Keratinocyte (primary cell): ENCODE measurements at regions not wholly inside any gene's neighbourhood (a gene's known extent, or its start where the extent isn't known, plus 50 kb on each side); places are given as distances from the start of the nearest gene placed in this dataset.

Experiments
- DNase-seq: peaks from one replicate; pipeline ENCODE4 v3.0.0-alpha.2; 2011; ENCODE audit warnings: low read depth, missing footprints, low spot score
- FAIRE-seq: peaks from 2 replicates; lab custom pipeline; 2011; peaks lifted over from hg19 to GRCh38; lab: Jason Lieb, UNC
- H2AFZ ChIP-seq: 2 replicates; pipeline ENCODE4 v1.6.0; 2012; ENCODE audit warnings: low read length, control low read depth, inconsistent platforms; ENCODE audit not compliant: control insufficient read depth
- H3K27ac ChIP-seq: 2 replicates; pipeline ENCODE4 v1.5.1; 2011; ENCODE audit warnings: low read length; ENCODE audit not compliant: control insufficient read depth, insufficient read depth
- H3K27me3 ChIP-seq: 3 replicates; pipeline ENCODE4 v1.6.0; 2011; ENCODE audit warnings: low read length; ENCODE audit not compliant: control insufficient read depth, insufficient read depth; ENCODE audit errors: extremely low read depth
- H3K36me3 ChIP-seq, 2 experiments: 2 replicates in 1 of 2; 3 replicates in 1 of 2; pipeline ENCODE4 v1.5.1; 2011; ENCODE audit warnings: low read length in 2 of 2, mild to moderate bottlenecking in 1 of 2; ENCODE audit not compliant: control insufficient read depth in 2 of 2, insufficient read depth in 2 of 2; ENCODE audit errors: extremely low read depth in 1 of 2
- H3K4me1 ChIP-seq: 3 replicates; pipeline ENCODE4 v1.5.1; 2011; ENCODE audit warnings: low read length; ENCODE audit not compliant: control insufficient read depth, insufficient read depth; ENCODE audit errors: extremely low read depth
- H3K4me2 ChIP-seq: 3 replicates; pipeline ENCODE4 v1.6.0; 2011; ENCODE audit warnings: low read depth, low read length; ENCODE audit not compliant: control insufficient read depth, insufficient read depth; ENCODE audit errors: extremely low read depth
- H3K4me3 ChIP-seq, 3 experiments: fragments of 200-600 bp in 1 of 3; sonication (generic) in 1 of 3; 2 replicates in 2 of 3; 3 replicates in 1 of 3; pipeline ENCODE4 v1.5.1; 2011 to 2016; ENCODE audit warnings: low read length in 3 of 3, mild to moderate bottlenecking in 3 of 3, control low read depth in 2 of 3, inconsistent platforms in 1 of 3, low read depth in 1 of 3, mixed read lengths in 1 of 3, mixed run types in 1 of 3, moderate library complexity in 1 of 3; ENCODE audit not compliant: control insufficient read depth in 2 of 3, insufficient read depth in 2 of 3; ENCODE audit errors: extremely low read depth in 1 of 3
- H3K79me2 ChIP-seq: 2 replicates; pipeline ENCODE4 v1.6.0; 2012; ENCODE audit warnings: low read length; ENCODE audit not compliant: control insufficient read depth, insufficient read depth
- H3K9ac ChIP-seq: 3 replicates; pipeline ENCODE4 v1.6.0; 2011; ENCODE audit warnings: low read length; ENCODE audit not compliant: control insufficient read depth, insufficient read depth; ENCODE audit errors: extremely low read depth
- H3K9me1 ChIP-seq: 3 replicates; pipeline ENCODE4 v1.6.0; 2011; ENCODE audit warnings: low read length; ENCODE audit not compliant: control insufficient read depth, insufficient read depth; ENCODE audit errors: extremely low read depth
- H3K9me3 ChIP-seq: 2 replicates; pipeline ENCODE4 v1.5.1; 2012; ENCODE audit warnings: low read depth, low read length; ENCODE audit not compliant: control insufficient read depth
- H4K20me1 ChIP-seq: 3 replicates; pipeline ENCODE4 v1.6.0; 2011; ENCODE audit warnings: low read length; ENCODE audit not compliant: control insufficient read depth, insufficient read depth; ENCODE audit errors: extremely low read depth
- EZH2 ChIP-seq: IDR thresholded peaks from one replicate; pipeline ENCODE4 v1.6.1; 2012; ENCODE audit warnings: inconsistent platforms, mild to moderate bottlenecking, low read length, moderate library complexity
- dilution Hi-C: fragments of 300-500 bp; cut with MboI; formaldehyde crosslinking; loops from one replicate; pipeline ENCODE4 v1.7.0; 2020; ENCODE audit warnings: low sequenced_read_pairs; ENCODE audit not compliant: extremely low pct_ligation_motif_present
- TF ChIP-seq, protein P1 (sequence below), 3 experiments: IDR thresholded peaks in 1 of 3; conservative IDR thresholded peaks in 1 of 3; optimal IDR thresholded peaks in 1 of 3; 2 replicates in 2 of 3; 3 replicates in 1 of 3; pipeline versions ENCODE3 to v1.5.1; 2011; ENCODE audit warnings: low read length in 3 of 3, mild to moderate bottlenecking in 3 of 3, moderate library complexity in 2 of 3, control low read depth in 1 of 3, inconsistent platforms in 1 of 3; ENCODE audit not compliant: insufficient read depth in 2 of 3; ENCODE audit errors: extremely low read depth in 1 of 3

DNA sequence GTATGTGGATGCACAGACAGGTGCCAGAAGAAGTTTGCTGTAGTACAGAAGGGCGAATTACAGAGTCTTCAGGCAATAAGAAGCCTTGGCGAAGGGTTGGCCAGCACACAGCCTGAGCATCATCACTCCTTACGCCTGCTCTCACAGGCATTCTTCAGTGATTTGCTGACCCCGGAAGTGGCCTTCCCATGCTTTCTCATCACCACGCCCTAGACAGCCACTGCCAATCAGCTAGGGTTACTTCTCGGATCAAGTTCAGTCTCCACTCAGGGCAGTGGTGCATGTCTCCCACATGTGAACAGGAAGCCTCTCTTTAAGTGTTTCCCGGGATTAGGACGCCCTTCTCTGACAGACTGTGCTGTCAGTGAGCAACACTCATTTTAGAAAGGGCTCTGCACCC is 81.8 kb downstream of the C1QL2 start:
- Histone ChIP-seq H2AFZ (no peak overlapping the region), H4K20me1 (no peaks in the 10 kb centered on the region), H3K36me3 (no peaks in the 10 kb centered on the region), H3K9ac (no peak overlapping the region), H3K79me2 (no peaks in the 10 kb centered on the region), H3K27ac (no peak overlapping the region), H3K9me1 (no peaks in the 10 kb centered on the region), H3K27me3 (peaks cover 4% of the 10 kb centered on the region), H3K4me3 (no peak overlapping the region), H3K4me2 (no peak overlapping the region), H3K4me1 (no peaks in the 10 kb centered on the region), H3K9me3 (no peaks in the 10 kb centered on the region)
- dilution Hi-C loops: no loop called here
- DNase-seq (no peak), FAIRE-seq (no peak)
- TF ChIP-seq, protein P1, sequence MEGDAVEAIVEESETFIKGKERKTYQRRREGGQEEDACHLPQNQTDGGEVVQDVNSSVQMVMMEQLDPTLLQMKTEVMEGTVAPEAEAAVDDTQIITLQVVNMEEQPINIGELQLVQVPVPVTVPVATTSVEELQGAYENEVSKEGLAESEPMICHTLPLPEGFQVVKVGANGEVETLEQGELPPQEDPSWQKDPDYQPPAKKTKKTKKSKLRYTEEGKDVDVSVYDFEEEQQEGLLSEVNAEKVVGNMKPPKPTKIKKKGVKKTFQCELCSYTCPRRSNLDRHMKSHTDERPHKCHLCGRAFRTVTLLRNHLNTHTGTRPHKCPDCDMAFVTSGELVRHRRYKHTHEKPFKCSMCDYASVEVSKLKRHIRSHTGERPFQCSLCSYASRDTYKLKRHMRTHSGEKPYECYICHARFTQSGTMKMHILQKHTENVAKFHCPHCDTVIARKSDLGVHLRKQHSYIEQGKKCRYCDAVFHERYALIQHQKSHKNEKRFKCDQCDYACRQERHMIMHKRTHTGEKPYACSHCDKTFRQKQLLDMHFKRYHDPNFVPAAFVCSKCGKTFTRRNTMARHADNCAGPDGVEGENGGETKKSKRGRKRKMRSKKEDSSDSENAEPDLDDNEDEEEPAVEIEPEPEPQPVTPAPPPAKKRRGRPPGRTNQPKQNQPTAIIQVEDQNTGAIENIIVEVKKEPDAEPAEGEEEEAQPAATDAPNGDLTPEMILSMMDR (optimal IDR thresholded peaks at IDR 0.05 in 1 of 3, IDR thresholded peaks at IDR 0.05 in 1 of 3, conservative IDR thresholded peaks at IDR 0.05 in 1 of 3; ENCODE audit: extremely low read depth in 1 of 3, insufficient read depth in 2 of 3, low read length in 3 of 3): no peak

DNA sequence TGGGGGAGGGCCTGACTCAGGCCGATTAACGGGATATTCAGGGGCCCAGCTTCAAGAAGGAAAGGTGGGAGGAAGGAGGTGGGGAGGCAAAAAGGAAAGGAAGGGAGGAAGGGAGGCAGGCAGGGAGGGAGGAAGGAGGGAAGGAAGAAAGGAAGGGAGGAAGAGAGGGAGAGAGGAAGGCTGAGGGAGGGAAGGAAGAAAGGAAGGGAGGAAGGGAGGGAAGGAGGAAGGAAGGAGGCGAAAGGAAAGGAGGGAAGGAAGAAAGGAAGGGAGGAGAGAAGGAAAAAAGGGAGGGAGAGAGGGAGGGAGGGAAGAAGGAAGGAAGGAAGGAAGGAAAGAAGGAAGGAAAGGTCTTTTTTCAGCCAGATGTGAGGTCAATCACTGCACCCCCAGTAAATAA is 85.3 kb downstream of the C1QL2 start:
- Histone ChIP-seq H3K4me1 (no peaks in the 10 kb centered on the region), H3K9ac (no peak overlapping the region), H3K9me3 (no peaks in the 10 kb centered on the region), H3K4me2 (no peak overlapping the region), H3K4me3 (no peak overlapping the region), H3K9me1 (no peaks in the 10 kb centered on the region), H3K36me3 (no peaks in the 10 kb centered on the region), H3K79me2 (no peaks in the 10 kb centered on the region), H3K27ac (no peak overlapping the region), H3K27me3 (peaks cover 8% of the 10 kb centered on the region), H4K20me1 (no peaks in the 10 kb centered on the region), H2AFZ (no peak overlapping the region)
- no peak for DNase-seq
- no peak for FAIRE-seq
- dilution Hi-C loops: no loop called here
- TF ChIP-seq EZH2: no peak
- TF ChIP-seq, protein P1 (optimal IDR thresholded peaks at IDR 0.05 in 1 of 3, IDR thresholded peaks at IDR 0.05 in 1 of 3, conservative IDR thresholded peaks at IDR 0.05 in 1 of 3; ENCODE audit: extremely low read depth in 1 of 3, insufficient read depth in 2 of 3, low read length in 3 of 3): no peak
